HG03139 (cell line): ENCODE measurements at regions not wholly inside any gene's neighbourhood (a gene's known extent, or its start where the extent isn't known, plus 50 kb on each side); places are given as distances from the start of the nearest gene placed in this dataset.

Experiments used
- ATAC-seq: cut with Tn5 transposase; IDR thresholded peaks from one replicate; pipeline ENCODE4 v1.9.1; 2021; ENCODE audit not compliant: unreplicated experiment

DNA sequence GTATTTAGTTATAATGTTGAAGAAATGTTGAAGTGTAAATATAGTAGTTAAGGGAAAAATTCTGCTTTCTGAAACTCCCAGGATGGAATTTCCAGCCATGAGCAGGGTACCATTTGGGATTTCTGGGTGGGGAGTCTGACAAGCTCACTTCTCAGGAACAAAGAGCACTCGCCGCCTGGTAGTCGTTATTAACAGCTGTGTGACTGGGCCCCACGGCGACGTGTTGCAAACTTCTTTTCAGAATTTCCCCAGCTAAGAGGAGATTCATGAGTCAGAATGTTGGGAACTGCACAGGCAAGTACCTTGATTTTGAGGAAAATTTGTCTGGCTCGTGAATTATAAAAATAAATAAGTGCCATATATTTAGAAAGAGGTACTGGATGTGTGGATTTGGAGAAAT lies 103.7 kb downstream of the LACC1 start:
- no peak for ATAC-seq

DNA sequence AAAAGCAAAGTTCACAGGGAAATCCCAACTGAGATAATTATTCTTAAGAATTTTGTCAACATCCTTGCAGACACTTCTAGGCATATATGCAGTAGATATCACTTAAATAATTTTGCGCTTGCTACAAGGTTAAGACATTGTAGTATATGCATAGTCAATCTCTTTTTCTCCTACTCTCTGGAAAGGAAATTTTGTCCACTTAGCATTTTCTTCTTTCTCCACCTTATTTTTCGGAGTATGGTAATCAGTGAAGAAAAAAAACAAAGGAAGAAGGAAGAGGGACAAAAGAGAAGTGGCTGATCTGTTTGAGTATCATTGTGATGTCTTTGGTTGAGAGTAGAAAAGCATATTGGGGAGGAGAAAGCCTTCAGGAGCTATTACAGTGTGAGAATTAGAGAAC lies 104.6 kb downstream of the LACC1 start:
- no peak for ATAC-seq

DNA sequence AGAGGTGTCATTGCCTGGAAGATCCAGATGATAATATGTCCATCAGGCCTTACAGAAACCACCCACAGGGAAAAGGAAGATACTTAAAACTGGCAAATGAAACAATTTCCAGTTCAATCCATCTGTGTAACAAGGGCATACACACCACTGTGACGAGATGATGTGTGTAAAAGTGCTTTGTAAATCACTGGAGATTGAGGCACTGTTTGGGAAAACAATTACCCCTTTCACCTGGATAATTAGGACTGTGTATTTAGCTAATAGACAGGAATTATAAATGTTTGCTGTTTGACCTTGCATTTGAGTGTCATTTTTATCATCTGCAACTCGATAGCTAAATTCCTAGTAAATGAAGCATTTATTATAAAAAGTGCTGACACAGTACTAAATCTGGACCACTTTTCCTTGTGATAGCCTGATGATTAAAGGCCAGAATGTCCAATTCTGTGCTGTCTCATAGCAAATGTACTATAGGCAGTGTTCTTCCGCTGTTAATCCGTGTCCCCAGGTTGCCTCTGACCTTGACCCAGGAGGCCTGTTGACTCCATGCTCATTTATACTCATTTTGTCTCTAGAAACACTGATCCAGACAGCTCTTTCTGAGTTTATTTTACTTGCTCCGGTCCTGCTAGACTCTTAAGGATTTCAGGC lies 105.8 kb downstream of the LACC1 start:
- no peak for ATAC-seq

DNA sequence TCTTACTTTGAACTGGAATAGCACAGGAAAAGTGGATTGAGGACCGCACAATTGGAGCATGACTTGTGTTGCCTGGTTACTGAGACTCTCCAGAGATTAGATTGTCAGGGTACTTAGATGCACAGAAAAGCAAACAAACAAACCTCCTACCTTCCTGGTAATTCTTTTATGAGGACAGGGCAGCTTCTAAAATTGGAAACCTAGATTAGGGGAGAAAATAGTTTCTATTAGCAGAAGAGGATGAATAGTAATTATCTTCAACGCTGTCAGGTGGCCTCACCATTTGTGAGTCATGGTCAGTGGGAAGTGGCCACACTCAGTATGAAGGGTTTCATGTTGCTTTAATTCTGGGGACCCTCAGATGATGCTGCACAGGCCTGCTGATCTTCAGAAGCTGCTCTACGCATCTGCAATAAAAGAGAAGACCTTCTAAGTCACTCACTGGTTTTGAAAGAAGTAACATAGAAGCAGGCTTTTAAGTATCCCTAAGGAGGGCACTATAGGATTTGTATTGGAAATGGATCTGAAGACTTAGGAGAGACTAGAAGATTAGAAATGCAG lies 106.8 kb downstream of the LACC1 start:
- no peak for ATAC-seq

DNA sequence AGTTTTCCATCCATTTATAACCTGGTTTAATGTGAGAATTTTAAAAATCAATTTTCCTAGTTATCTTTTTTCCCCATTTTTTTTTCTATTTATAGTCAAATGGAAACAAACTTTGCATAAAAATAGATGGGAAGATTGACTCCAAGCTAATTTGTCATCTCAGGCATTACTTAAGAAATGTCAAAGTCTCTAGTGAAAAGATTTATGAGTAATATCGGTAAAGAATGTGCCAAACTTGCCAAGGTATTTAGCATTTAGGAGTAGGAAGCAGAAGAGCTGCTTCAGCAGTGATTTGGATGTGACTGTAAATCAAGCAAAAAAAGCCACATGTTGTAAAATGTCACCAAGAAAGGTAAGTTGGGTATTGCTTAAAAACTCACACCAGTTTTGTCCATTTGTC lies 108.6 kb downstream of the LACC1 start:
- no peak for ATAC-seq

DNA sequence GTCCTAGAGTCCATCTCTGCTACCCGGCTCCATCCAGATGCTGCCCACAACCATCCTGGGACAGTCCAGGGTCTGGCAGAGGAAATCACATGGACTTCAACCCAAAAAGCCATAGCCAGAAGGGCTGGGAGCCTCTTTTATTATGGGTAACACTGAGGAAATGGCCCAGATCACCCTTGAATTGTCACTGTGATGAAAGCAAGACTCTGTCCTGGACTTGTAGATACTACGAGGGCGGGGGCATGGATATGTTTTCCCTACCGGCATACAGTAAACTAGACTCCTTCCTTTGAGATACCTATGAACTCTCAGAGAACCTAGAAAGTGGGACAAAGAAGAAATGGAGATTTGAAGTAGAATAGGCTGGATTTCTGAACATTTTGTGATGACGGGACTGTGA lies 110.3 kb downstream of the LACC1 start:
- no peak for ATAC-seq

DNA sequence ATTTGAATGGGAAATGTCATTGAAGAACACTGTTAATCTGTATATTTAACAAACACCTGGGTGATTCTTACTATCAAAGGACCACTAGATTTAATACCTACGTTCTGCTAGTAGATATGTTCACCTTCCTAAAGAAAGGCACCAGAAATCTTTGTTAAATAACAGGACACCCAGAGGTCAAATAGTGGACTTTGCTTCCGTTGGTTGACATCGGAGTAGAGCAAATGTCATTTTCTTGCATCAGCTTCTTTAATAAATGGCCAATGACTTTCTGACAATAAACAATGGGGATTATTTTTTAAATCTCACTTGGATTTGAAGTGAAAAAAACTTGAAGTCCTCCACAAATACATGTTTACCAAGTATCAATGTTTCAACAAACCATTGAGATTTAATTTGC lies 111.1 kb downstream of the LACC1 start:
- ATAC-seq = no peak

DNA sequence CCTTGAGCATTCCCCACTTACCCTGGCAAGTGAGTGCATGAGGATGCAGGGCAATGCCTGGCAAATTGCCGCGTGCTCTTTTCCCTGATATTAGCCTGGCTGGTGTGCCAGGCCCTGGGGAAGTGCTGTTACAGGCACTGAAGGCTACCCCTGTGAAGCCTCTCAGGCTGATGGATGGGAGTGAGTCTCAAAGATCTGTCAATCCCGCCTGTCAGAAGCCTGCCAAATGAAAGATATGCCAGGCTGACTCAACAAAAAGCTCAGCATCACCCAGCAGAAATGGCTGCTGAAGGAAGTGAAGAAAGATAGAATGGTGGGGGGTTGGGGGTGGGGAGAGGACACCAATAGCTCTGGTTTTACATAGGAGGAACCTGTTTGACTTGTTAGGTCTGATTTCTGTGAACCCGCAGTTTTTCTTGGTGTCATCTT lies 112.1 kb downstream of the LACC1 start:
- no peak for ATAC-seq

DNA sequence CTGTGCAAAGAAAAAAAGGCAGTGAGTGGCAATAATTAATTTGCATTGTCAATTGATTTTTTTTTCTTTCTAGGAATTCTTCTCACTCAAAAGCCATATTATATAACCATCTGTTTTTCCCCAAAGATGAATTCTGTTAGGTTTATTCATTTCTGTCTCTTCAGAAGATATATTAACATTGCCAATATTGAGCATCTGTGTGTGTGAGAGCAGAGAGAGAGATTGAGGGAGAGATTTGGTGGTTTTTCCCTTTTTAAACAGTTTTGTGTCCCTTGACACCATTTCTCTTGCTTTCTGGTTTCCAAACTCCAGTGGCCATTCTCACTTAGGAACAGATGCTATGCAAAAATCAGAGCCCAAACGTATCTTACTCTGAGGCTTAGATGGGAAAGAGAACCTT lies 112.5 kb downstream of the LACC1 start:
- no peak for ATAC-seq

DNA sequence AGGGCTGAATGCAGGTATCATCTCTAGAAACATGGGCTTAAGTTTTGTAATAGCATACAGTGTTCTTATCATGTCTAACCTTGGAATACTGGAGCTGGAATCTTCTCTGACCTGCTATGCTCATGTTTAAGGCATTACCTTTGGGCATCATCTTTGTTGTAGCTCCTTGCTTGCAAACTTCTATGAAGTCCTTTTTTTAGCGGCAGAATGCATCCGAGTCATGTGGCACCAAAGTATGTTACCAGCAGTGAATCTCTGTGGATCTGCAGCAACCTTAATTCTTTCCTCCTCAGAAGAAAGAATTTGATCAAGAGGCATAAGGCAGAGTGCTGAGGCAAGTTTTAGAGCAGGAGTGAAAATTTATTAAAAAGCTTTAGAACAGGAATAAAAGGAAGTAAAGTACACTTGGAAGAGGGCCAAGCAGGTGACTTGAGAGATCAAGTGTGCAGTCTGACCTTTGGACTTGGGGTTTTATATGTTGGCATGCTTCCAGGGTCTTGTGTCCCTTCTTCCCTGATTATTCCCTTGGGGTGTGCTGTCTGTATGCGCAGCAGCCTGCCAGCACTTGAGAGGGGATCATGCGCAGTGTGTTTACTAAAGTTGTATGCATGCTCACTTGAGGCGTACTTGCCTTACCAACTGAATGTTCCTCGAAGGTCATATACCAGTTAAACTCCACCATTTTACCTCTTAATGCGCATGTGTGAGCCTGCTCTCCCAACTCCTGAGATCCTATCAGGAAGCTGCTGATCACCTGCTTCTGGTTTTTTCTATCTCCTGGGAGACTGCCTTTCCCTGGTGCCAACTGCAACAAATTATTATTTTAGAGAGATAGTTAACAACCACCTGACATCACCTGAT lies 115.5 kb downstream of the LACC1 start:
- no peak for ATAC-seq

DNA sequence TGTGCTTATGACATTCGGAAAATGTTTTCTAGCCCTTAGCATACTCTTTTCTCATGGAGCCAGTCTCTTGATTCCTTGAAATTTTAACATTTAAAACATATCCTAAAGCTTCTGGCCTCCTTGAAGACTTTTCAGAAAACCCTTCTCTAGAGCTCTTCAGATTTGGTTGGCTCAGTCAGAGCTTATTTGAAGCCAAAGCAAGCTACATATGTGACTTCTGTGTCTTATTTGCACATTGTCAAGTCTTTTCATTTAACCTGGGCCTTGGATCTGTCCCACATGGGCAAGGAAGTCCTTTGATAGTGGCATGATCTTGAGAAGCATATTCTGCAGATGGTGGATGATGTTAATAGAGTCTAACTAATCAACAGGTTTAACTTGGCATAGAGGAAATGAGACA lies 116.5 kb downstream of the LACC1 start:
- ATAC-seq = no peak

DNA sequence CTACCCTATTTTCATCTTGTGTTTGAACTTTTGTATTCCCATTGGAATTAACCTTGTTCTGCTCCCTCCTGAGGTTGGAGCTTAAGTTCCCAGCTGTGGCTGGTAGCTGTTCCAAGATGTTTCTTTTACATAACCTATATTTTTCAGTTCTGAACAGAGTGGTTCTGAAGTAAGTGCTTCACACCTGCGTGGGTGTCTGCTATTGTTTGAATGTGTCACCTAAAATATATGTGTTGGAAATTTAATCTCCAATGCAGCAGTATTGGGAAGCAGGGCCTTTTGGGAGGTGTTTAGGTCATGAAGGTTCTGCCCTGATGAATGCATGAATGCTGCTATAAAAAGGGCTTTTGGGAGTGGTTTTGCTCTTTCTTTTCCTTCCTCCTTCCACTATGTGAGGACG lies 123.8 kb downstream of the LACC1 start:
- ATAC-seq = no peak

DNA sequence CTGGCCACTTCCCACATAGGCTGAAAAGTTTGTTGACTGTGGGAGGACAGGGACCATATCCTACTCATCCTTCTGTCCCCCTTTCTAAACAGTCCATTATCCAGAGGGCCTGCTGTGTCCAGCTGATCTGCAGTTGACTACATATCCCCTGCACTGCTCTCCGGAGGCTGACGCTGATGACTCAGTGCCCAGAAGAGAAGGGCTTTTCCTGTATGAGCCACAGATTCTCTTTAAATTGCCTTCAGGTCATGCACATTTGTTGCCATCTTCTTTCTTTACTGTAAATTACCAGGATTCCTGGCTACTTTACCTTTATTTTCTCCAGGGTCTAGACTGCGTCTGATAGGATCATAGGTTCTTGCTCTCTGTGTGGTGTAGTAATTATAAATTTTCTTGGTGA lies 125.2 kb downstream of the LACC1 start:
- ATAC-seq = no peak

DNA sequence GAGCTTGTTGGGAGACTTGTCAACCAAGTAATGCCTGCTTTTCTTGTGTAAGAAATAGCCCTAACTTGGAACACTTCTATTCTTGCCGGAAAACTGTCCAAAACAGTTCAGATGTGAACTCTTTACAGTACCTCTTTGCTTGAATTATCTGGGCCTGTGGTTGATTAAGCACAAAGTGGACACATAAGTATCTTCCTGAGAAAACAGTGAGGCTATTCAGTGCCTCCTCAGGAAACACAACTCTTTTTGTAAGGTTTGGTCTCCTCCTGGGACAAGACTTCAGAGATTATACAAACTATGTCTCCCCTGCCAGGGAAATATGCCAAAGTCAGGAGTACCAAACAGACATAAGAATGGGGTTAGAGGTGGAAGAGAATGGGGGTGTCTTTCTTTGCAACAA lies 127.7 kb downstream of the LACC1 start:
- no peak for ATAC-seq

DNA sequence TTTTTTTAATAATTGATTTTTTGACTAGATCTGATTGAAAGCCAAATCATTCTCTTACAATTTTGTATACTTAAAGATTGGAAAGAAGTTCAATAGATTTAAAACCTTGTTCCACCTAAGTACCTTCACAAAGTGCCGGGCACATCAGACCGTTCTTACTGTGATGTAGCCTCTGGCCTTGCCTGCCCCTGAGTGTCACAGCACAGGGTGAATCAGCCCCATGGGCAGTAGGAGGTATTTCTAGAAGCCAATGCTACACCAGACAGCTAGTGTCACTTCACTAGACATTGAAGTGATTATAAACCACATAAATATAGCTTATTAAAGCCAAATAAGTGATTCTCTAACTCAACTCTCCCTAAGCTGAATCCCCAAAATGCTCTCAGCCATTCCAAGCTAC lies 131.3 kb downstream of the LACC1 start:
- no peak for ATAC-seq

DNA sequence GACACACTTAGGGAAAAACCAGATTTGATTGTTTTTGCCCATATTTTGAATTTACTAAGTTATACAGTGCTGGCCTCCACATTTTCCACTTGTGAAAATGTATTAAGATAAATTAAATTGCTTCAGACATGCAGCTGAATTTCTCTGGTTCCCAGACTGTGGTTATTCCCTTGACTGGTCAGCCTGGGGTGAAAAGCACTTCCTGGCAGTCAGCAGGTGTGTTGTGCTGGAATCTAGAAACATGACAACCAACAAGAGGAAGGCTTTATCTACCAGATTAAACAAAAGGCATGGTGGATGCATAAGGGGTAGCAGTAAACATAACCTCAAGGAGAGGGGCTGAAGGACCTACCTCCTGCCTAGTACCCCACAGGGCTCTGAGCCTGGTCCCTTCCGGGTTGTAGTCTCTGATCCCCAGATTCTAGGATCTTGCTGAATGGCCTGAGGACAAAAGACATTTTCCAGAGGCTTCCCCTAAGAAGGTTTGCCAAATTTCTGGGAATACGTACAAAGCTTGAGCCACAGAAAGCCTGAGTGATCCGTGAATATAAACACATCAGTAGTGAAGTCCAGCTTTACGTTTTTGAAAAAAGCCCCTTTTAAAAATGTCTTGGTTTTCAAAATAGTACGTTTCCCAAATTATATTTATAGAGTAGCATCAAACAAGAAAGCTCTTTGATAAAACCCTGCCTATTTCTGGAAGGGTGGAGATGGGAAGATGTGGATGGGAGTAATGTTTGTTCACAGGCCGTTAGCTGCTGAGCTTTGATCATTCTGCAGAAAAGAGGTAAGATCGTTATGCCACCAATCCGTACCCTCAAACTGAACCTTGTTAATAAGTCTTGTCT lies 133.4 kb downstream of the LACC1 start:
- ATAC-seq = no peak

DNA sequence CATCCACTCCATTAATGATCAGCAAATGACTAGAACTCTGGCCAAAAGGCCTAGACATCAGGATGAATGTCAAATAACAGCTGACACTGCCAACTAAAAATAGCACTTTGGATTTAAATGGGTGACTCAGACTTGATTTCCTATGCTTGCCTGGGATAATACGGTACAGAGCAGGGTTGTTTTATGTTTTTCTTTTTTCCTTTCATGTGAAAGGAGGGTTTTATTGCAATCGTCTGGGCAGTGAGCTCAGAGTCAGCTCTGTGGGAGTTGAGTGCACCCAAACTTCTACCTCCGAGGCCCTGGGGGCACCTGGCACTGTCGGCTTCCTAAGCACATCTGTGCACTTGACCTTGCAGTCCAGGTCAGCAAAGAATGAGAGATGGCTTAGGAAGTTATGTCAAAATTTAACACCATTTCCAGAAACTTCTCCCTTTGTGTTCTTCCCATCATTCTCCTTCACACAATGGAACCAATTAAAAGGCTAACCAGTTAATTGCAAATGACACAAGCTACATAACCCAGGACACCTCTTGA lies 134.1 kb downstream of the LACC1 start:
- ATAC-seq = no peak

DNA sequence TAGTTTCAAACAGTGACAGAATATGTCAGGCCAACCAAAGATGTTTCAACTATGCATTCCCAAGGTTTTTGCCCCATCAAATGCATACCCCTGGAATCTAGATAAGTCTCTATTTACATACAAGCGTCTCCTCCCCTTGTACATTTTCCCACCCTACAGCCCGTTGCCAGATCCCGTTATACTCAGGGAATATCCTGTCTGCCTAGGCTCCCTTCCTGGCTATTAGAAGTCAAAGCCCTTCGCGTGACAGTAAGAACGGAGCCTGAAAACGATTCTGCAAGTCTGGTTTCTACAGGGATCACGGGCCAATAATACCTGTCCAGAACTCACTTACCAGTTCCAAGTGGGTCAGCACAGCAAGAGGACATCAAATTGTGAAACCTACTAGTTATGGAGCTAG lies 134.8 kb downstream of the LACC1 start:
- no peak for ATAC-seq

DNA sequence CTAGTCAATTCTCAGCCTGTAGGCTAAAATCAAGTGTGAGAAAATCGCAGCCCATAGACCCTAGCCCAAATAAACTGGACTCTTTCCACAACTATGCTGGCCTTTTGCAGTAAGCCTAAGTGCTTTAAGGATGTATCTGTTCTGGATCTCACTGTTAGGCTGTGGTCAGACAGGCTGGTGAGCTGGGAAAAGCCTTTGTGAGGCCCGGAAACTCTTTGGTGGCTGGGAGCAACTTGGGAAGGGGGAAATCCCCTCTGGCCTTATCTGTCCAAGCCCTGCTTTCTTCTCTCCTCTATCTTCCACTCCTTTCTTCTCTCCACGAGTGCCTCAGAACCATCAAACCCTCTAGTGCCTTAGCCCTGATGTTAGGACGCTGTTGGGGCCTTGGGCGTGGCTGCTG lies 135.4 kb downstream of the LACC1 start:
- no peak for ATAC-seq

DNA sequence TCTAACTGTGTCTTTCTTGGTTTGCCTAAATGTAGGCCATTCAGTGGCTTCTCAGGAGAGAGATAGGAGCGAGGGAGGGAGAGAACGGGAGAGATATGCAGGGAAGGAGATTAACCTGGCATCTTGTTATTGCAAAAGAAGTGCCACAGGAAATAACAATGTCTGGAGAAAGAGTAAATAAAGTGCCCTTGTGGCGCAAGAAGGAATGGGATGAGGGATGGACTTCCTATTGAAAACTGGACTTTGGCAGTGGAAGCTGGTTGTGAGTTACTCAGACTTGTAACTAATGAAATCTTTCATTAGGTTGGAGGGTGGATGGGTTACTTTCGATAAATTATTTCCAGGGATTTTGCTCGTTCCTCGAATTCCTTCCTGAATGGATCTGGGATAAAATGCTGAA lies 136.1 kb downstream of the LACC1 start:
- ATAC-seq = no peak

DNA sequence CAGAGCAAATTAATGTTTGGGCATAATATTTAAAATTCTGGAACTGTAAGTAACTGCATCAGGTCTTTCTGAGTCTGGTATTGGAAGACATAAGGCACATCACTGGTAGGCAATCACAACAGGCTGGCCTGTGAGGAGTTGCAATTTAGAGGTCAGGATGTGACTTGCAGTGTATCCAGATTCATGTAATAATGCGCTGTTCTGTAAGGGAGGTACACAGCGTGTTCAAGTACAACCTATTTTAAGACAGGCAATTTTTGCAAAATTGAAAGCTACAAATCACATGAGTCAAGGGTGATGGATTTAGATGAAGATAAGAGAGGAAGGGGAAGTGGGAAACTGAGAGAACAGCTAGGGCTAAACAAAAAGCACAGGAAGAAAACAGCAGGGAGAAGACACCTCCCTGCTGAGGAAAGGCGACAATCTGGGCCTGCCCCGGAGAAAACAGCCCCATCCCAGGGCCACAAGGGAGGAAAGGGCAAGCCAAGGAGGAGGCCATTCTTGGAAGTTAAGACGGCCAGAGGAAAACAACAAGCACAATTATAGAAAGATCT lies 138.1 kb downstream of the LACC1 start:
- ATAC-seq = no peak
